Endothelial cell of umbilical vein (primary cell): ENCODE measurements at regions not wholly inside any gene's neighbourhood (a gene's known extent, or its start where the extent isn't known, plus 50 kb on each side); places are given as distances from the start of the nearest gene placed in this dataset.

Source experiments
- CTCF ChIP-seq, 2 donors: IDR thresholded peaks; 1 replicate in 1 of 2; 2 replicates in 1 of 2; pipeline ENCODE4 v1.5.1; 2011; ENCODE audit warnings: low read length in 2 of 2, mild to moderate bottlenecking in 2 of 2, moderate library complexity in 2 of 2, control low read depth in 1 of 2, inconsistent platforms in 1 of 2, low read depth in 1 of 2; ENCODE audit not compliant: insufficient read depth in 1 of 2; ENCODE audit errors: extremely low read depth in 1 of 2
- POLR2A ChIP-seq: IDR thresholded peaks from 2 replicates; pipeline ENCODE4 v1.6.1; 2012; ENCODE audit warnings: low read depth, mild to moderate bottlenecking, control low read depth, low read length

GRCh38 chr5:54869691-54870090, 115.7 kb downstream of the ESM1 start:
- TF ChIP-seq CTCF (IDR thresholded peaks at IDR 0.05; ENCODE audit: extremely low read depth in 1 of 2, insufficient read depth in 1 of 2, low read depth in 1 of 2, low read length in 2 of 2): no peak
- no peak for TF ChIP-seq POLR2A
